ENCODE measurements at regions not wholly inside any gene's neighbourhood (a gene's known extent, or its start where the extent isn't known, plus 50 kb on each side); places are given as distances from the start of the nearest gene placed in this dataset.

DNA sequence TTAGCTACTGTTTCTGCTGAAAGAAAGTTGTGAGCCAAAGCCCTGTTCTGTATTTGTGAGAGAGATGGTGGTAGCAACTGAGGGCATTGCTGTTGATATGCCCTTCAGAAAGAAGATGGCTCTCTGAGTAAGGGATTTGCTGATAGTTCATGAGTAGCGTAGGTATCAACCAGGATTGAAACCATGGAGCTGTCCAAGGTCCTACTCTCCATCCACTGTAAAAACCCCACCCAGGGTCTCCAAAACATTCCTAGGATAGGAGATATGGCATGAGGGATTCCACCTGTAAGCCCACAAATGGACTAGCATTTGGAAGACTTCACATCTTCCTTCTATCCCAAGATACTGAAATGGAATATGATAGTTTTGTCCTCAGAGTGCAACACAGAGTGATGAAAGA is 277.1 kb upstream of the PRKX start:
- TF ChIP-seq, protein P1, sequence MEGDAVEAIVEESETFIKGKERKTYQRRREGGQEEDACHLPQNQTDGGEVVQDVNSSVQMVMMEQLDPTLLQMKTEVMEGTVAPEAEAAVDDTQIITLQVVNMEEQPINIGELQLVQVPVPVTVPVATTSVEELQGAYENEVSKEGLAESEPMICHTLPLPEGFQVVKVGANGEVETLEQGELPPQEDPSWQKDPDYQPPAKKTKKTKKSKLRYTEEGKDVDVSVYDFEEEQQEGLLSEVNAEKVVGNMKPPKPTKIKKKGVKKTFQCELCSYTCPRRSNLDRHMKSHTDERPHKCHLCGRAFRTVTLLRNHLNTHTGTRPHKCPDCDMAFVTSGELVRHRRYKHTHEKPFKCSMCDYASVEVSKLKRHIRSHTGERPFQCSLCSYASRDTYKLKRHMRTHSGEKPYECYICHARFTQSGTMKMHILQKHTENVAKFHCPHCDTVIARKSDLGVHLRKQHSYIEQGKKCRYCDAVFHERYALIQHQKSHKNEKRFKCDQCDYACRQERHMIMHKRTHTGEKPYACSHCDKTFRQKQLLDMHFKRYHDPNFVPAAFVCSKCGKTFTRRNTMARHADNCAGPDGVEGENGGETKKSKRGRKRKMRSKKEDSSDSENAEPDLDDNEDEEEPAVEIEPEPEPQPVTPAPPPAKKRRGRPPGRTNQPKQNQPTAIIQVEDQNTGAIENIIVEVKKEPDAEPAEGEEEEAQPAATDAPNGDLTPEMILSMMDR (IDR thresholded peaks at IDR 0.05; ENCODE audit: low read depth, low read length, missing input control): no peak
- TF ChIP-seq TAF1 (conservative IDR thresholded peaks at IDR 0.05) (no peak), EGR1 (IDR thresholded peaks at IDR 0.05; ENCODE audit: low read depth in 2 of 2) (no peak), SP1 (IDR thresholded peaks at IDR 0.05) (no peak), RAD21 (IDR thresholded peaks at IDR 0.05) (no peak), RXRA (IDR thresholded peaks at IDR 0.05) (no peak), ATF3 (IDR thresholded peaks at IDR 0.05) (no peak), GABPA (IDR thresholded peaks at IDR 0.05 in 1 of 2, conservative IDR thresholded peaks at IDR 0.05 in 1 of 2) (no peak), REST (IDR thresholded peaks at IDR 0.05) (peak; percentile 61)
- TF ChIP-seq, protein P2, sequence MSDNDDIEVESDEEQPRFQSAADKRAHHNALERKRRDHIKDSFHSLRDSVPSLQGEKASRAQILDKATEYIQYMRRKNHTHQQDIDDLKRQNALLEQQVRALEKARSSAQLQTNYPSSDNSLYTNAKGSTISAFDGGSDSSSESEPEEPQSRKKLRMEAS (IDR thresholded peaks at IDR 0.05): no peak

Data from liver (tissue), 3 donors.